Liver (tissue), 8 donors: ENCODE measurements at regions not wholly inside any gene's neighbourhood (a gene's known extent, or its start where the extent isn't known, plus 50 kb on each side); places are given as distances from the start of the nearest gene placed in this dataset.

Source experiments
- DNase-seq: peaks from one replicate; pipeline ENCODE4 v3.0.0-alpha.2; 2017; ENCODE audit warnings: low spot score
- H3K27ac ChIP-seq, 2 donors: one replicate each; pipeline ENCODE4 v1.7.0; 2013; ENCODE audit warnings: inconsistent platforms in 2 of 2, low read length in 2 of 2, control low read depth in 1 of 2, low read depth in 1 of 2, mild to moderate bottlenecking in 1 of 2
- H3K27me3 ChIP-seq, 4 donors: one replicate each; pipeline versions ENCODE4 v1.6.1 to v1.7.0; 2013; ENCODE audit warnings: low read length in 3 of 4, inconsistent platforms in 1 of 4, mild to moderate bottlenecking in 1 of 4, moderate library complexity in 1 of 4; ENCODE audit not compliant: control insufficient read depth in 4 of 4, insufficient read depth in 4 of 4
- H3K36me3 ChIP-seq, 4 donors: one replicate each; pipeline versions ENCODE4 v1.6.1 to v1.7.0; 2013; ENCODE audit warnings: low read length in 3 of 4, mild to moderate bottlenecking in 3 of 4, low read depth in 1 of 4, moderate library complexity in 1 of 4; ENCODE audit not compliant: control insufficient read depth in 4 of 4, insufficient read depth in 3 of 4
- H3K4me1 ChIP-seq, 4 donors: one replicate each; pipeline versions ENCODE4 v1.6.1 to v1.7.0; 2013; ENCODE audit warnings: low read length in 3 of 4, mild to moderate bottlenecking in 3 of 4, moderate library complexity in 1 of 4; ENCODE audit not compliant: control insufficient read depth in 4 of 4, insufficient read depth in 4 of 4
- H3K4me3 ChIP-seq, 3 donors: one replicate each; pipeline versions ENCODE4 v1.6.1 to v1.7.0; 2013; ENCODE audit warnings: low read length in 3 of 3, control low read depth in 1 of 3, low read depth in 1 of 3, mild to moderate bottlenecking in 1 of 3
- H3K9ac ChIP-seq, 2 donors: one replicate each; pipeline ENCODE4 v1.7.0; 2013; ENCODE audit warnings: low read length in 2 of 2, mild to moderate bottlenecking in 2 of 2, moderate library complexity in 2 of 2, control low read depth in 1 of 2, low read depth in 1 of 2
- H3K9me3 ChIP-seq, 4 donors: one replicate each; pipeline versions ENCODE4 v1.6.1 to v1.7.0; 2013; ENCODE audit warnings: low read length in 3 of 4; ENCODE audit not compliant: control insufficient read depth in 4 of 4
- ATF3 ChIP-seq: IDR thresholded peaks from 2 replicates; pipeline ENCODE4 v1.6.1; 2016; ENCODE audit warnings: antibody characterized with exemption
- CTCF ChIP-seq: fragments of 150-350 bp; IDR thresholded peaks from 2 replicates; pipeline ENCODE4 v1.5.1; 2017; ENCODE audit warnings: improper control_type of control experiment, low read depth, low read length; ENCODE audit not compliant: missing input control
- EGR1 ChIP-seq, 2 donors: IDR thresholded peaks; 2 replicates each; pipeline ENCODE4 v1.6.1; 2016 to 2018; ENCODE audit warnings: antibody characterized with exemption in 2 of 2, low read depth in 2 of 2
- FOXA1 ChIP-seq: IDR thresholded peaks from 2 replicates; pipeline ENCODE4 v1.6.1; 2016; ENCODE audit warnings: antibody characterized with exemption
- FOXA2 ChIP-seq: IDR thresholded peaks from 2 replicates; pipeline ENCODE4 v1.6.1; 2016; ENCODE audit warnings: antibody characterized with exemption
- GABPA ChIP-seq, 2 donors: IDR thresholded peaks in 1 of 2; conservative IDR thresholded peaks in 1 of 2; 2 replicates each; pipeline ENCODE4 v1.6.1; 2016; ENCODE audit warnings: antibody characterized with exemption in 2 of 2, mild to moderate bottlenecking in 1 of 2, moderate library complexity in 1 of 2
- HNF4A ChIP-seq, 2 donors: conservative IDR thresholded peaks; 2 replicates each; pipeline ENCODE4 v1.6.1; 2016; ENCODE audit warnings: antibody characterized with exemption in 2 of 2, mild to moderate bottlenecking in 2 of 2
- HNF4G ChIP-seq: IDR thresholded peaks from 2 replicates; pipeline ENCODE4 v1.6.1; 2016; ENCODE audit warnings: antibody characterized with exemption
- JUND ChIP-seq, 2 donors: IDR thresholded peaks; 2 replicates each; pipeline ENCODE4 v1.6.1; 2016; ENCODE audit warnings: antibody characterized with exemption in 2 of 2
- MAX ChIP-seq: IDR thresholded peaks from 2 replicates; pipeline ENCODE4 v1.6.1; 2016; ENCODE audit warnings: antibody characterized with exemption
- NR2F2 ChIP-seq: IDR thresholded peaks from 2 replicates; pipeline ENCODE4 v1.6.1; 2016; ENCODE audit warnings: antibody characterized with exemption
- REST ChIP-seq: IDR thresholded peaks from 2 replicates; pipeline ENCODE4 v1.6.1; 2016; ENCODE audit warnings: antibody characterized with exemption, mild to moderate bottlenecking
- RXRA ChIP-seq, 2 donors: IDR thresholded peaks; 2 replicates each; pipeline ENCODE4 v1.6.1; 2017 to 2018; ENCODE audit warnings: antibody characterized with exemption in 2 of 2, mild to moderate bottlenecking in 1 of 2
- SP1 ChIP-seq: IDR thresholded peaks from 2 replicates; pipeline ENCODE4 v1.6.1; 2018; ENCODE audit warnings: antibody characterized with exemption, mild to moderate bottlenecking
- TAF1 ChIP-seq: conservative IDR thresholded peaks from 2 replicates; pipeline ENCODE4 v1.6.1; 2016; ENCODE audit warnings: antibody characterized with exemption, mild to moderate bottlenecking
- YY1 ChIP-seq: IDR thresholded peaks from 2 replicates; pipeline ENCODE4 v1.6.1; 2016; ENCODE audit warnings: antibody characterized with exemption, mild to moderate bottlenecking
- ZBTB33 ChIP-seq: IDR thresholded peaks from 2 replicates; pipeline ENCODE4 v1.6.1; 2016; ENCODE audit warnings: antibody characterized with exemption
- WGBS: extraction: QIAGEN DNeasy Blood & Tissue Kit; methylation state at CpG from one replicate; pipeline ENCODE4 v1.1.7; 2013; 5-methylcytosine and 5-hydroxymethylcytosine counted together
- donor health status: healthy.
- donor health status: healthy.
- donor health status: healthy.
- donor health status: healthy.
- donor health status: healthy.

- no peak for TF ChIP-seq ZBTB33
- no peak for TF ChIP-seq MAX
- TF ChIP-seq HNF4G, result no peak
- no peak for TF ChIP-seq JUND (IDR thresholded peaks at IDR 0.05)
- TF ChIP-seq YY1, result no peak
- TF ChIP-seq FOXA2, result no peak
- no peak for TF ChIP-seq FOXA1
- no peak for TF ChIP-seq TAF1
- no peak for TF ChIP-seq GABPA (IDR thresholded peaks at IDR 0.05 in 1 of 2, conservative IDR thresholded peaks at IDR 0.05 in 1 of 2)
- TF ChIP-seq SP1, result no peak
These were observed 180.7 kb downstream of the EVX1 start (continued) for GRCh38 chr7:27423290-27423689.

GRCh38 chr7:27423821-27424220 lies 181.2 kb downstream of the EVX1 start:
- no peak for DNase-seq
- H3K4me1 ChIP-seq, result peaks cover 6 to 18% (median 15%) of the 10 kb centered on the region in 4 donors
- 92% methylated on average over 10 of the region's 10 CpGs for WGBS
- no peak overlapping the region for H3K27ac ChIP-seq
- H3K36me3 ChIP-seq, result no peaks in the 10 kb centered on the region
- H3K9me3 ChIP-seq, result no peaks in the 10 kb centered on the region
- H3K9ac ChIP-seq, result no peak overlapping the region
- H3K27me3 ChIP-seq, result no peaks in the 10 kb centered on the region
- H3K4me3 ChIP-seq, result no peak overlapping the region
- TF ChIP-seq EGR1 (IDR thresholded peaks at IDR 0.05; ENCODE audit: low read depth in 2 of 2) (no peak), RXRA (IDR thresholded peaks at IDR 0.05) (no peak), FOXA1 (no peak), HNF4G (no peak), FOXA2 (no peak), CTCF (no peak), JUND (IDR thresholded peaks at IDR 0.05) (no peak), SP1 (no peak), MAX (no peak), ATF3 (no peak), TAF1 (no peak)

- Histone ChIP-seq H3K9ac (no peak overlapping the region), H3K4me1 (peaks cover 5 to 17% (median 14%) of the 10 kb centered on the region in 4 donors), H3K4me3 (no peak overlapping the region), H3K27ac (no peak overlapping the region), H3K27me3 (no peaks in the 10 kb centered on the region), H3K9me3 (no peaks in the 10 kb centered on the region), H3K36me3 (no peaks in the 10 kb centered on the region)
- no peak for TF ChIP-seq NR2F2
- TF ChIP-seq HNF4A (conservative IDR thresholded peaks at IDR 0.05), result no peak
- no peak for TF ChIP-seq JUND (IDR thresholded peaks at IDR 0.05)
- no peak for TF ChIP-seq TAF1
- TF ChIP-seq REST, result no peak
- no peak for TF ChIP-seq ZBTB33
- TF ChIP-seq YY1, result no peak
- no peak for TF ChIP-seq EGR1 (IDR thresholded peaks at IDR 0.05; ENCODE audit: low read depth in 2 of 2)
- TF ChIP-seq MAX, result no peak
- DNase-seq, result no peak
- 51% methylated on average over 3 of the region's 3 CpGs for WGBS
These were observed 181.6 kb downstream of the EVX1 start for GRCh38 chr7:27424231-27424630.
